WI38 (cell line): ENCODE measurements at regions not wholly inside any gene's neighbourhood (a gene's known extent, or its start where the extent isn't known, plus 50 kb on each side); places are given as distances from the start of the nearest gene placed in this dataset.

Experiments
- H3K4me3 ChIP-seq: 2 replicates; pipeline ENCODE4 v1.5.1; 2011; ENCODE audit warnings: low read depth, mild to moderate bottlenecking, control low read depth, low read length
- TF ChIP-seq, protein P1 (sequence below): IDR thresholded peaks from 2 replicates; pipeline ENCODE4 v1.5.1; 2012; ENCODE audit warnings: low read depth, mild to moderate bottlenecking, control low read depth, low read length

DNA sequence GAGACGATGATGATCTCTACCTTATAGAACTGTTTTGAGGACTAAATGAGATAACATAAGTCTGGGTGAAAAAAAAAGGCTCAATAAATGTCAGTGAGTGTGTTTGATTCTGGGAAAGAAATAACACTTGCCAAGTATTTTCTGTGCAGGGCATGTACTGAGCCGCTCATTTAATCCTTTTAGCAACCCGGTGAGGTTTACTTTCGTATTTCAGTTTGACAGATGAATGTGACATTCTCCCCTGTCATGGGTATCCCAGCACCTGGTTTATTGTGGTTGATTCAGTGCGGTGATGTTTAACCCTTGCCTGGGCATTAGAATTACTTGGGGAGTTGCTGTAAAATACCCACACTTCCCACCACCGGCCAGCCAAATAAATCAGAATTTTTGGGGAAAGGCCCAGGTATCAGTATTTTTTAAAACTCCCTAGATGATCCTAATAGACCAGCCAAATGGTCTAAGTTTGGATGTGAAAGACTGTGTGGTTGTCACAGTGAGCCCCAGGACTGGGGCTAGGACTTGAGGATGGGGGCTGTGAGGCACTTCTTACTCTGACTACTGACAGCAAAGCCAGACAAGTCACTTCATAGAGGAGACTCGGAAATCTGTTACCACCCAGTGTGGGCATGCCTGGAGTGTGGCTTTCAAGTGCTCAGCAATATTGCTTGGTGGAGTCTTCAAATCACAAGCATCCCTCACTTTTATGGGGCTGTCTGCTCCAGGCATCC is 100.2 kb upstream of the KCNG1 start:
- H3K4me3 ChIP-seq, result no peak overlapping the region

DNA sequence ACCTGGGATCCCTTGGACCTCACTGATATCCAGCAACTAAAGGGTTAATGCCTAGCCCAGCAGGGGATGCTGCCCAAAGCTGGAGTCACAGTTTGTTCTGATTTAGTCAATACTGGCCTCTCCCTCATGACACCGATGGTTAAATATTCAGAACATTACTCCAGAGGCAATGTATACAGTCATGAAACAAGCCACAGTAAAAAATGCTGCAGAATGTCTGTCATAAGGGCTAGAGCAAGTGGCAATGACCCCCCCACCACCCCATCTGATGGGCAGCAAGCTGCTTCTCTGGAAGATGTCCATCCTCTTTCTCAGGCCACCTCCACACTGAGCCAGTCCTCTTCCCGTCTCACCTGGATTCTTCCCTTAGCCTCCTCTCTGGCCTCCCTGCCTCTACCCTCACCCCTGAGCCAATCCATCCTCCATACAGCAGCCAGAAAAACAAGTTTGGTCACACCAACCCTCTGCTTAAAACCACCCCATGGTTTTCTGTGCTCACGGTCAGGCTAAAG is 99.0 kb upstream of the KCNG1 start:
- H3K4me3 ChIP-seq, result no peak overlapping the region
- TF ChIP-seq, protein P1, sequence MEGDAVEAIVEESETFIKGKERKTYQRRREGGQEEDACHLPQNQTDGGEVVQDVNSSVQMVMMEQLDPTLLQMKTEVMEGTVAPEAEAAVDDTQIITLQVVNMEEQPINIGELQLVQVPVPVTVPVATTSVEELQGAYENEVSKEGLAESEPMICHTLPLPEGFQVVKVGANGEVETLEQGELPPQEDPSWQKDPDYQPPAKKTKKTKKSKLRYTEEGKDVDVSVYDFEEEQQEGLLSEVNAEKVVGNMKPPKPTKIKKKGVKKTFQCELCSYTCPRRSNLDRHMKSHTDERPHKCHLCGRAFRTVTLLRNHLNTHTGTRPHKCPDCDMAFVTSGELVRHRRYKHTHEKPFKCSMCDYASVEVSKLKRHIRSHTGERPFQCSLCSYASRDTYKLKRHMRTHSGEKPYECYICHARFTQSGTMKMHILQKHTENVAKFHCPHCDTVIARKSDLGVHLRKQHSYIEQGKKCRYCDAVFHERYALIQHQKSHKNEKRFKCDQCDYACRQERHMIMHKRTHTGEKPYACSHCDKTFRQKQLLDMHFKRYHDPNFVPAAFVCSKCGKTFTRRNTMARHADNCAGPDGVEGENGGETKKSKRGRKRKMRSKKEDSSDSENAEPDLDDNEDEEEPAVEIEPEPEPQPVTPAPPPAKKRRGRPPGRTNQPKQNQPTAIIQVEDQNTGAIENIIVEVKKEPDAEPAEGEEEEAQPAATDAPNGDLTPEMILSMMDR, result no peak

More for the DNA sequence above, 100.2 kb upstream of the KCNG1 start:
- TF ChIP-seq, protein P1, result no peak

DNA sequence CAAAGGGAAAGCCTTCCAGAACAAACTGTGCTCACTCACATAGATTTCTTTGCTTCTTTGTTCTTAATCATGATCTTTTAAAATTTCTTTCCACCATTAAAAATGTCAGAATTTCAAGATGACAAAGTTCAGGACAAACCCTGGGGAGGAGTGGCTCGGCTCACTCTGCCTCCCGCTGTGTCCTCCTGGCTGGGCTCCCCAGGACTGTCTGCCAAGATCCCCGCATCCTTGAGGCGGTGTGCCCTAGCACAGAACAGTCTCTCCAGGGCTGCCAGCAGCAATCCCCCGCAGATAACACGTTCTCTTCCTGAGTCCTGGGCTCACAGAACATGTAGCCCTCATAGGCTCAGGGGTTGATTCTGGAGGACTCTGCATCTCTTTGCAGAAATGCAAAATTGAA is 98.4 kb upstream of the KCNG1 start:
- TF ChIP-seq, protein P1, result no peak
- no peak overlapping the region for H3K4me3 ChIP-seq

DNA sequence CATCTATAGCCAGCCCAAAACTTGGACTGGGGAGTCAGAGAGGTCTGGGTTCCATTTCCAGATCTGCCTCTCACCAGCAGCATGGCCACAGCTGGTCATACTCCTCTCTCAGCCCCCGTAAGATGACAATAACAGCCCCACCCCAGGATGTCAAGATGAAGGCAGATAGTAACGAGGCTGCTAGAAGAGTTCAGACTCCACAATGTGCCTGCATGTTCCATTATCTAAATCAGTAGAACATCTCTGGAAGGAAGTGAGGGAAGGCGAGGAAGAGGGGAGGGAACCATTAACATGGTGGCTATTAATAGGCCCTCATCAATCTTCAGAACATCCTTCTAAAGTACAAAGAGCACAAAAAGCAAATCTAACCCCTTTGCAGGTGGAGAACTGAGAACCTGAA is 98.0 kb upstream of the KCNG1 start:
- TF ChIP-seq, protein P1, result no peak
- no peak overlapping the region for H3K4me3 ChIP-seq

DNA sequence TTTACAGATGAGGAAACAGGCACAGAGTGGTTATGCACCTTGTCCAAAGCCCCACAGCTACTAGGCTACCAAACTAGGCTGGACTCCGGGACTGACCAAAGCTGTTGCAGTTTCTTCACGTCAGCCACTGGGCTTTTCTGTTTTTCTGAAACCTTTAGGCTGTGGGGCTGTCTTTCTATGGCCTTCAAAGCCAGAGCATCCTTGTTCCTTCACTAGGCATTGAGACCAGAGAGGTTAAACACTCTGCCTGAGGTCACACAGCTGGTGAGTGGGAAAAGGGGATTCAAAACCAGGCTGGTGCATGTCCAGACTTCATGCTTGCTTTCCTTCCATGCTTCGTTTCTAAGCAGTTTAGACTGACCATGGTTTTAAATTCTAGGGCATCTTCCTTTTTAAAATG is 97.5 kb upstream of the KCNG1 start:
- no peak overlapping the region for H3K4me3 ChIP-seq
- TF ChIP-seq, protein P1, result no peak

DNA sequence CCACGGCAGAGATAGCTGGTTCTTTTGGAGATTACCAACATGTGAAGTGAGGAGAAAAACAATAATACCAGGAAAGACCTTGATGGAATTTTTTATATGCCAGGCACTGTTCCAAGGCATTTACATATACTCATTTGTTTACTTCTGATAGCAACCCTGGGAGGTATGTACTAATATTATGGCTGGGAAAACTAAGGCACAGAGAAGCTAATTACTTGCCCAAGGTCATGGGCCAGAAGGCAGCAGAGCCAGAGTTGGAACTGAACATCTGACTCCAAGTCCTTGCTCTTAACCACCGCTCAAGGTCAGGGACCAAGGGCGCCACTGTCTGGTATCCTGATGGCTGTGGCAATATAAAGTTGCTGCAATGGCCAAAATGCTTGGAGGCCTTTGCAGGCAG is 97.0 kb upstream of the KCNG1 start:
- TF ChIP-seq, protein P1, result no peak
- no peak overlapping the region for H3K4me3 ChIP-seq

DNA sequence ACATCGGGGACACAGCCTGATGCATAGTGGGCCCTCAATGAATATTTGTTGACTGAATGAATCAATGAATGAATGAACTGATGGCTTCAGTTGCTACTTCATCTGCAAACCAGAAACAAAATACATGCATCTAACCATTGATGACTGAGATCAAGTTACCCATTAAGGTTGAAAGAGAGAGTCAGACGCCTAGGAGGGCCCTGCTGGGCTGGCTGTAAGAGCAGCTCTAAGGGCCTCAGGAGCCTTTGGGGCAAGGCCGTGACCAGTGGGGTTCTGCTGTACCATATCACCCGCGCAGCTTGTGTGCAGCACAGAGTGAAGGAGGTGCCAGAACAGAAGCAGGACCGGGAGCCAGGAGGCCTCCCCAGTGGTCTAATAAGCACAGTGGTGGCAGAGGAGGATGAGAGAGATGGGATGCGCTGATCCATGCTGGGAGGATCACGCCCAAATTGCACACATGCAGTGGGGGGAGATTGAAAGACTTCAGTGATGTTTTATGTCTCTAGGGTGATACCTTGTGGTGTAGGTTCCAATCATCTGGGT is 96.1 kb upstream of the KCNG1 start:
- TF ChIP-seq, protein P1, result no peak
- H3K4me3 ChIP-seq, result no peak overlapping the region
